Keratinocyte (primary cell): ENCODE measurements at regions not wholly inside any gene's neighbourhood (a gene's known extent, or its start where the extent isn't known, plus 50 kb on each side); places are given as distances from the start of the nearest gene placed in this dataset.

Experiments used
- CTCF ChIP-seq, 3 experiments: IDR thresholded peaks in 1 of 3; conservative IDR thresholded peaks in 1 of 3; optimal IDR thresholded peaks in 1 of 3; 2 replicates in 2 of 3; 3 replicates in 1 of 3; pipeline versions ENCODE3 to v1.5.1; 2011; ENCODE audit warnings: low read length in 3 of 3, mild to moderate bottlenecking in 3 of 3, moderate library complexity in 2 of 3, control low read depth in 1 of 3, inconsistent platforms in 1 of 3; ENCODE audit not compliant: insufficient read depth in 2 of 3; ENCODE audit errors: extremely low read depth in 1 of 3
- EZH2 ChIP-seq: IDR thresholded peaks from one replicate; pipeline ENCODE4 v1.6.1; 2012; ENCODE audit warnings: inconsistent platforms, mild to moderate bottlenecking, low read length, moderate library complexity

DNA sequence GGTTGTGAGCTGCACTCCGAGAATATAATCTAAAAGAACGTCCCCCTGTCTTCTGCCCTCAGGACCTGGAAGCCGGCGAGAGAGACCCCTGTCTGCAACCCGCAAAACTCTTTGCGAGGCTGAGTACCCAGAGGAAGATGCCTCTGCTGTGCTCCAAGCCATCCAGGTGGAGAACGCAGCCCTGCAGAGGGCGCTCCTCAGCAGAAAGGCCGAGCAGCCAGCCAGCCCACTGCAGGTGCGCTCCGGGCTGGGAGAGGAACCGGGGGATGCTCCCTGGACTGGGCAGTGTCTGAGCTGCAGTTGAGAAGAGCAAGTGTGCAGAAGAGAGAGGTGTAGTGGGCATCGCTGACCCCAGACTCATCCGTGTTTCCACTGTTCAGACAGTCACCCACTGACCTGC lies 148.3 kb downstream of the KATNIP start:
- TF ChIP-seq EZH2 (no peak), CTCF (optimal IDR thresholded peaks at IDR 0.05 in 1 of 3, IDR thresholded peaks at IDR 0.05 in 1 of 3, conservative IDR thresholded peaks at IDR 0.05 in 1 of 3; ENCODE audit: extremely low read depth in 1 of 3, insufficient read depth in 2 of 3, low read length in 3 of 3) (peak in 2 of 3 experiments; percentile 29 to 57)
